D721Med (cell line): ENCODE measurements at regions not wholly inside any gene's neighbourhood (a gene's known extent, or its start where the extent isn't known, plus 50 kb on each side); places are given as distances from the start of the nearest gene placed in this dataset.
"Not testable (repeated sequence)": the region's sequence is repeated elsewhere in the genome, so short reads cannot be mapped to it uniquely, and the experiment has no call there.

ENCODE experiments used
- DNase-seq: peaks from one replicate; pipeline ENCODE4 v3.0.0; 2011; ENCODE audit warnings: low spot score; ENCODE audit not compliant: insufficient read length
- FAIRE-seq: peaks from 2 replicates; lab custom pipeline; 2011; peaks lifted over from hg19 to GRCh38; lab: Jason Lieb, UNC
- CTCF ChIP-seq: IDR thresholded peaks from 2 replicates; pipeline ENCODE4 v1.5.1; 2012; ENCODE audit warnings: mild to moderate bottlenecking, control low read depth; ENCODE audit not compliant: insufficient read depth; ENCODE audit errors: missing control alignments

- no peak for TF ChIP-seq CTCF
- FAIRE-seq, result no peak
- DNase-seq, result no peak
Measured at GRCh38 chr4:127379499-127379898, 253.3 kb upstream of the INTU start.

DNA sequence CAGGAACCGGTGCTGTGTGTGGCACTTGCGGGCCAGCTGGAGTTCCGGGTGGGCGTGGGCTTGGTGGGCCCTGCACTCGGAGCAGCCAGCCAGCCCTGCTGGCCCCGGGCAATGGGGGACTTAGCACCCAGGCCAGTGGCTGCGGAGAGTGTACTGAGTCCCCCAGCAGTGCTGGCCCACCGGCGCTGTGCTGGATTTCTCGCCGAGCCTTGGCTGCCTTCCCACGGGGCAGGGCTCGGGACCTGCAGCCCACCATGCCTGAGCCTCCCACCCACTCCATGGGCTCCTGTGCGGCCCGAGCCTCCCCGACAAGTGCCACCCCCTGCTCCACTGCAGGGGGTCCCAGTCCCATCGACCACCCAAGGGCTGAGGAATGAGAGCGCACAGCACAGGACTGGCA is 252.8 kb upstream of the INTU start:
- FAIRE-seq, DNase-seq: not testable (repeated sequence)

- DNase-seq (no peak), FAIRE-seq (no peak)
- no peak for TF ChIP-seq CTCF
Measured at GRCh38 chr4:127383666-127384065, 249.1 kb upstream of the INTU start.

DNA sequence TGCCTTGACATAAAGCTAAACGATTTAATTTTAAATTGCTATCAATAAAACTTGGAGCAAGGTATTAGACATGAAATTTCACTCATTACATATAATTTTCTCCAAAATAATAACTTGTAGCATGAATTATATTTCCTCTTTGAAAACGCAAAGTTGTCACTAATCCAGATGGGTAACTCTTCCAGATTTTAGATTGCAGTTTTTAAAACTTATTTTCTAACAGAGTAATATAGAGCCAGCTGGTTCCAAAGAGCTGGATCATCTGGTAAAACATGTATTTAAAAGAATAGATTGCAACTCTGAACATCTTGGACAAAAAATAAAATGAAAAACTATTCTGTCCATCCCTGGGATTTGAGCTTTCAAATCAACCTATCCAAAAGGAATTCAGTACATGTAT is 238.2 kb upstream of the INTU start:
- no peak for TF ChIP-seq CTCF
- FAIRE-seq (no peak), DNase-seq (no peak)

DNA sequence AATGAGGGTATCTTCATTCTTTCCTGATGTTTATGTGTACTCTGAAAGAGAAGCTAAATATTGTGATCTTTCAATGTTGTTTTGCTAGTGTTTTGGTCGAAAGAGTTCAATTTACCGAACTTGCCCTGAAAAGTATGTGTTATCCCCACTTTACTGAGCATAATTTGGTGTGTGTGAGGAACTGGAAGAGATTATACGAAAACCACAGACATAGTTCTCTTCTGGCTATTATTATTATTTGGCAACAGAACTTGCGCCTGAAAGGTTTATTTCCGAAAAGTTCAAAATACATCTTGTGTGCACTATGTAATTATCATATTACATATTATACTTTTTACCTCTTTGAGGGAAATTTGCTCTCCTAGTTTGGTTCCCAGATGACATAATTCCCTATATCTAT is 232.5 kb upstream of the INTU start:
- DNase-seq, result no peak
- no peak for TF ChIP-seq CTCF
- no peak for FAIRE-seq

DNA sequence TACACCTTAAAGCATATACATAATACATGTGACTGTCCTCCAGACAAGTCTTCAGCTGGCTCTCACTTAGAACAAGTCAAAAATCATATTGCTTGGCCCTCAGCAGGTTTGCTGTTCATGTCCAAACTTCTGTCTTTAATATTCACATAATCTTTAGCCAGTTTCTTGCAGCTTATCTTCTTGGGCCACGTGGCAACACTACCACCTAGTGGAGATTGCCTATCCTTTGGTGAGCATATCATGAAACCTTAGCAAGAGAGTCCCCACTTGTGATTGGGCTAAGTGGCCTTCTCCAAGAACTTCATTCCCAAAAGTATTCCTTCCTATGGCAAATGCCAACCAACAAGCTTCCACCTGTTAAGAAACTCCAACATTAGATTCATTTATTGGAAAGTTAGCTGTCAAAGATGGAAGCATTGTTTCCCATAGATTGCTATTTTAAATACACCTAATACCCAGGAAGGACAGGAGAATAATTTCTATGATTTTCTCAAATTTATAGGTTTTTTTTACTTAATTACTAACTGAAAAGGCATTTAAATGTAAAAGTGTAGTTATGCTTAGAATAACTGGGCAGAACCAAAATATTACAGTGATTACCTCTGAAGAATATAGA is 231.9 kb upstream of the INTU start:
- DNase-seq (no peak), FAIRE-seq (peak; percentile 46)
- peak; percentile 75 for TF ChIP-seq CTCF

DNA sequence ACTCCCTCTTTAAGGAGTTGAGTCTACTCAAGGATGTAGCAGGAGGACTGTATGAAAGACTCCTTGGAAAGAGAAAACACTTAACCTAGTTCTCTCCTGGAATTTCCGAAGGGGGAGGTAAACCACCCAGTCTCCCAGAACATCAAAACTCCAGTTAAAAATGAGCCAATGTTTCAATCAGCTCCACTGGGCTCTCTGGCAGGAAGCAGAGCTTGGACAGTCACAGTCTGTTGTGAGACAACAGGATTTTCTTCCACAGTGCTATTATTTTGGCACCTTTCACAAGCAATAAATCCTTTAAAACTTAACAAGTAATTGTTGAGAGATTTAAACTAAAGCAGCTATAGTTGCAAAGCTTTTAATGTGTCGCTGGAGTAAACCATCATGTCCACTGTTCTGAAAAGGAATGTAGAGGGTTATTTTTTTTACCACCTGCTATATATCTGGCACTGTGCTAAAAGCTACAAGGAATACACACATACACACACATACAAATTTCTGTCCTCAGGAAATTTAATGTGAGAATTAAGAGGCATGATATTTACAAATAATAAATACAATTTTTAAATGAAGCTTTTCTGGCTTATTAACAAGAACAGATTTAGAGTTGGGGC is 229.2 kb upstream of the INTU start:
- TF ChIP-seq CTCF, result no peak
- FAIRE-seq (no peak), DNase-seq (no peak)

DNA sequence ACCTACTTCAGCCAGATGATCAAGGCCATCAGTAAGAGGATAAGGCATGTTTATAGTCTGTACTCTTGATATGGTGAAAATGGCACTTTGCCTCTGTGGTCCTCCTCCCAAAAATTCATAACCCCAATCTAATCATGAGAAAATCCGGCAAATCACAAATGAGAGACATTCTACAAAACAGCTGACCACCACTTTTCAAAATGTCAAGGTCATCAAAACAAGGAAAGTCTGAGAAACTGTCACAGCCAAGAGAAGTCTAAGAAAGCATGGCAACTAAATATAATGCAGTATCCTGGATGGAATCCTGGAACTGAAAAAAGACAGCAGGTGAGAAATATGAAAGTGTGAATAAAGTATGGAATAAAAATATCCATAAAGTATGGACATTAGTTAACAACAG is 226.6 kb upstream of the INTU start:
- DNase-seq (no peak), FAIRE-seq (no peak)
- TF ChIP-seq CTCF, result no peak

DNA sequence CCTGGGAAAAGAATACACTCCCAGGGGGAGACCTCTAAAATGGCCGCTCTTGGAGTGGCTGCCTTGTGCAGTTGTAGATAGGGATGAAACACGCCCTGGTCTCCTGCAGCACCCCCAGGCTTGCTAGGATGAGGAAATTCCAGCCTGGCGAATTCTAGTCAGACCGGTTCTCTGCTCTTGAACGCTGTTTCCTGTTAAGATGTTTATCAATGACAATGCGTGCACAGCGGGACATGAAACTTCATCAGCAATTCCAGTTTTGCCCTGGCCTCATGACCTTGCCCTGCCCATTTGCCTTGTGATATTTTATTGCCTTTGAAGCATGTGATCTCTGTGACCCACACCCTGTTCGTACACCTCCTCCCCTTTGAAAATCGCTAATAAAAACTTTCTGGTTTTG is 225.2 kb upstream of the INTU start:
- DNase-seq, FAIRE-seq: not testable (repeated sequence)
